ENCODE measurements at regions not wholly inside any gene's neighbourhood (a gene's known extent, or its start where the extent isn't known, plus 50 kb on each side); places are given as distances from the start of the nearest gene placed in this dataset.
"Not testable (repeated sequence)": the region's sequence is repeated elsewhere in the genome, so short reads cannot be mapped to it uniquely, and the experiment has no call there.

DNA sequence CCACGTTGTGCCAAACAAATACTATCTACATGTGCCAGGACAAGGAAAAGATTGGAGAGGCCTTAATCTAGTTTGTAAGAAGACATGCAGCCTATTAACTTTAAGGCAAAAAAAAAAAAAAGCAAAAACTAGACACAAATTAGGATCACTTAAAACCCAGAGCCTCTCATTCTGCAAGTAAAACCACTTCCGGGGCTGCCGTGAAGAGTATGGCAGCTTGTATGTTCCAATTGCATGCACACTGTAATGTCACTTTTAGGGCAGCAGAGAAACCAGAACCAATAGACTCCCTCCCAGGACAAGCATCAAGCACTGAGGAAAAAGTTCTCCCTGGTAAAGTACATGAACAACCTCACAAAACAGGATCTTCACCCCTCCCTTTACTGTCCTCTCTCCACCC is 70.6 kb downstream of the RSL24D1 start:
- DNase-seq (ENCODE audit: low read depth): no peak

DNA sequence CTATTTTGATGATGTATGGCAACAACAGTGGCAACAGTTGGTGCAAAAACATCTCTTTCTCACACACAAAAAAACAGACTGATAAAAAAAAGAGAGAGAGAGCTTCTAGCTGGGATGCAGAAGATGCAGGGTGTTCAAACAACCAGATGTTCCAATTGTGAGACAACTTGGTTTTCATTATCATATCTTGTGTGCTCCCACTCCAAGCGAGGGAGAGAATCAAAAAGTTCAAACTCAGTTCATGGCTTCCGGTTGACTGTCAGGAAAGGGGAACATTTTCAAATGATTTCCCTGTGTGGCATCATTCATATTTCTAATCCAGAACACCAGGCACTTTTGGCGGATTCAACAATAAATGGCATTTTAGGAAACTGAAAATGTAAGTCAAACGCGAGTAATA is 72.1 kb downstream of the RSL24D1 start:
- no peak for DNase-seq (ENCODE audit: low read depth)

DNA sequence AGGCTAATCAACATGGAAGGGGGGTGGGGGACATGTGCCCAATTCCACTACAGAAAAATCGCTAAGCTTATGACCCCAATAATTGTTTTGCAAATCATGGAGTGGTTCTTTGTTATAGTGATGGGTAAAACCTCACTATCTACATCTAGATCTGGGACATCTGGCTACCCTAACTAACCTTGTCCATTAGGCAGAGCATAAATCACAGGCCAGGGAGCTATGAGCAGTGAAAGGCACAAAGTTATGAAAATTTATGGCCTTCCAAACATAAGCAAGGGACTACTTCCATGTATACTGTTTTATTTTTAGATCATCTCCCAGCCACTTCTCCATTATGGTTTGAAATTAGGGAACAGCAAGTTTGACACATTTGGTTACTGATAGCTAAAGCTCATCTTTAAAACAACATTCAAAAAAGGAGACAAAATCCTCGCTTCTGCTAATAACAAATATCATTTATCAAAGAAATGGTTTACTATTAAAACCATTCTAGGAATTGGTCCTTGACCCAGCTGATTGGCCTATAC is 78.3 kb downstream of the RSL24D1 start:
- no peak for DNase-seq (ENCODE audit: low read depth)

DNA sequence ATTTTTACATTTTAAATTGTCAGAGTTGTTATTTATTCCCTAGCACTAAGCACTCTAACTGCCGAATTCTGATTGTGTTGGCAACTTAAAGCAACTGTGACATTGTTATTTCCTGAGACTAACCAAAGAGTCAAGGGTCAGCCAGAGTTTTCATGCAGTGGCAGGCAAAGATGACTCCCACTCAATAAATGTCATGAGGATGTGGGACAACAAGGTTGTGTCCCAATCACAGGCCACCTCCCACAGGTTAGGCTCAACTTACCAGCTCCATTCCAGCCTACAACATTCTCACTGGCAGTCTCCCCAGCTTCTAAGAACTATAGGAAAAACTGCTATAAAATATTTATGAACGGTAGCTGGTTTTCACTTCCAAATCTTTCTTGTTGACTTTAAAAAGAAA is 80.1 kb downstream of the RSL24D1 start:
- DNase-seq (ENCODE audit: low read depth): no peak

DNA sequence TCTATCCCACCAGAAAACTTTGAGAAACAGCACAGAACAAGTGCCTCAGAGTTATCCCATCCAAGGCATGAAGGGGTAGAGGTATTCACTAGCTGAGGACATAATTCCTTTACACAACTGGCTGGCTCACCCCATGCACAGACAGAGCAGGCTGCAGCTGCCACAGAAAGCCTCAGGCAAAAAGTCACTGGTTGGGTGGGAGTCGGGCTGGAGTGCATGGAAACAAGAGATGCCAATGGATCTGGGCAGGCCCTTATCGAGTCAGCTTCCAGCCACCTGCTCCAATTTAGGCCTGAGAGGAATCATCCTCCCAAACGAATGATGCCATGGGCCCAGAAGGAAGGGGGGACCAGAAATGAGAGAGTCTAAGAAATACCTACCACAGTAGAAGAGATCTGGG is 83.0 kb downstream of the RSL24D1 start:
- no peak for DNase-seq (ENCODE audit: low read depth)

DNA sequence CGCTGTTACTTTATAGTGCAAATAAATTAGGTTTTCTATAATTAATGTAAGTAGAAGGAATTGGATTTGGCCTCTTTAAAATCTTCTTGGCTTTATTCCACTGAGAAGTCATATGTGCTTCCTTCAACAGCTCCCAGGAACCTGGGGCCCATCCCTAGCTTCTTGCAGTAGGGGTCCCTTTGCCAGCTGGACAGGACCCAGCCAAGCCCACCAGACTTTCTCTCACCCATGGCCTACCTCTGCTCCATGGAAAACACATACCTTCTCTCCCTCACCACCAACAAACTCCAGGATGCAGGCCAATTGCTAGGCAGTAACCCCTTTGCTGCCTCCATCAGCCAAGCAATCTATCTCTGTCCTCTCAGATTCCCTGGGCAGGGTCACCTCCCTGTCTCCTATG is 84.0 kb downstream of the RSL24D1 start:
- no peak for DNase-seq (ENCODE audit: low read depth)

DNA sequence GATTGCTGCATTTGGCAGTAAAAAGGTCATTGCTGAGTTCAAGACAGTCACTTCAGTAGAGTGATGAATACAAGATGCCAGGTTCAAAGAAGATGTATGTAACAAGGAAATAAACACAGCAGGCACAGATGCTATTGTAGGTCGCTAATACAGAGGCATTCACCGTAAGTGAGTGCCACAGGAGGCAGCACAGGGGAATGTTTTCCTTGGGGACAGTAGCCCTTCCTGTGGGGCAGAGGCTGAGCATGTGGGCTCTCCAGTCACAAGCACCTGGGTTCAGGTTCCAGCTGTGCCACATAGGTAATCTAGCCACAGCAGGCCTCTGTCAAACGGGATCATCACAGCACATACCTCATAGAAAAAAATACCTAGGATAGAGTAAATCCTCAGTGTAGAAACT is 86.3 kb downstream of the RSL24D1 start:
- no peak for DNase-seq (ENCODE audit: low read depth)

DNA sequence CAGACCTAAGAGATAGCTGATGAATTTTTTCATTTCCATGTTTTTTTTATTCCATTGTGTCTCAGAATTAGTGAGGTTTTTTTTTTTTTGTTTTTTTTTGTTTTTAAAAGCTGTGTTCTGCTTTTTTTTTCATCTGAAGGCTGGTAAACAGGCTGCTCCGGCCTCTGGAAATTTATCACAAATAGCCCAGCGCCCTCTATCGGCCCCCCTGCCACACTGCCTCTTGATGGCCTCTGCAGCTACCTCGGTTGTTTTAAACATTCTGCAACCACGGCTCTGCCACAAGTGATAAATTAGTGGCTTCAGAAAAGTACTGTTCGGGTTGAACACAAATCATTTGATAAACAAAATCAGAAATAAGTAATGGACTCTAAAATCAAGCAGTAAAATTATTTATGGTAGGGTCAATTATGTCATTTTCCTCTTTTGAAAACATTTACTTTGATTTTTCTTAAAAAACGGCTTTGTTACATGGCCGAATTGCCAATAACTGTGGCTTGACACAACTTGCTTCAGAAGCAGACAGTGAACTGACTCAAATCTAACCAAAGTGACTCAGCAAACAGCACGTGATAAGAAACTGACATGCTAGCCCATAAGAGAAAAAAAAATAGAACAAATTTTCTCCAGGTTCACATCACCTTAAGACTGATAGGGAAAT is 87.8 kb downstream of the RSL24D1 start:
- DNase-seq (ENCODE audit: low read depth): peak; percentile 22

DNA sequence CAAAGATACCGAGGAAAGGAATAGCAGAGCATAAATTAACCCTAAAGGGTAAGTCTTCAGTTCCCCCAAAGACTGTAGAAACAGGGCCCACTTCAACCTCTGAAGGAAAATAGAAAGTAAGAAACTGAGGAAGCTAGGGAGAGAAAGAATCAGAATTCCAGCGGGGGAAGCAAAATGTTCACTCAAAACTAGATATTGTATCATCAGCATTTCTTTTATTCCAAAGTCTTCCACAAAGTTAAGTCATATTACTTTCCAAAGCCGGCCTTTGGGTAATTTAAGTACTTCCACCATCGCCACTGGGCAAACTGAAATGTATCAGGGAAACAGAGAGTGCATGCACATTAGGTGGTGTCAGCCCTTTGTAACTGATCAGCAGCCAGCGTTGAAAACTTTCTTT is 88.3 kb downstream of the RSL24D1 start:
- DNase-seq (ENCODE audit: low read depth): no peak

DNA sequence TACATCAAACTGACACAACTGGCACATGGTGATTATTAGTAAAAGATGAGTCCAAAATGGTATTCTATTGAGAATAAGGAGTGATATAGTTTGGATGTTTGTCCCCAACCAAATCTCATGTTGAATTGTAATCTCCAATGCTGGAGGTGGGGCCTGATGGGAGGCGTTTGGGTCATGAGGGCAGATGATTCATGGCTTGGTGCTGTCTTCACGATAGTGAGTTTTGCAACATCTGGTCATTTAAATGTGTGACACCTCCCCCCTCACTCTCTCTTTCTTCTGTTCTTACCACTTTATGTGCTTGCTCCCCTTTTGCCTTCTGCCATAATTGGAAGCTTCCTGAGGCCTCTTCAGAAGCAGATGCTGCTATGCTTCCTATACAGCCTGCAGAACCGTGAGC is 90.6 kb downstream of the RSL24D1 start:
- no peak for DNase-seq (ENCODE audit: low read depth)

DNA sequence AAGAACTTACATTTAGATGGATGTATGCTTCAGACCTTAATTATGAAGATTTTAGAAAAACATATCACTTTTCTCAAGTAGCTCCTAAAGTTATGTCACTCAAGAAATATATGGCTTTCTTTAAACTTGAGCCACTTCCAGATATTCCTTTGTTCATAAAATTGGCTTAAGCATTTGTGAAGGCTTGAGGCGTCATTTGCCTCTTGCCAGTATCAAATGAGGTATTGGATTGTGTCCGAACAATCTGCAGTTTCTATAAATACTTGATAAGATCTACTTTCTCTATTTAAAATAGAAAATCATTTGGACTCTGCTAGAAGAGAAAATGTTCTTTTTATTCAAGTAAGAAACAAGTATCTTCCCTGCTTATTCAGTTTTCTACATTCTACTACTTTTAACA is 102.6 kb downstream of the RSL24D1 start:
- no peak for DNase-seq (ENCODE audit: low read depth)

DNA sequence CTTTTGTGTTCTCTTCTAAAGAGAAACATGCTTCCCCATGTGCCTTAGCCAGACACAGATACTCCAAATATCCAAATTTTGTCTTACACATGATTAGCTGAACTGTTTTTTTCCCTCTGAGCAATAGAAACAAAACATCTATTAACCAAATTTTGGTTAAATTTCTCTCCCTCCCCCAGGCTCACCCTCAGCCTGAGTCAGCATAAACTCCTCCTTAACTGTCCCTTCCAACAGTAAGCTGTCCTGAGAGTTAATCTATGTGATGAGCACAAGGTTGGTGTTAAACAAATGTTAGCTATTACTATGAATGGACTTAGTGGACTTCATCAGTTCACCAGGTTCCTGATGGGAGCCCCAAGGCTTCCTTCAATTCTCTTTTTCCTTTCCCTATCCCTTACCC is 108.5 kb downstream of the RSL24D1 start:
- DNase-seq (ENCODE audit: low read depth): no peak

DNA sequence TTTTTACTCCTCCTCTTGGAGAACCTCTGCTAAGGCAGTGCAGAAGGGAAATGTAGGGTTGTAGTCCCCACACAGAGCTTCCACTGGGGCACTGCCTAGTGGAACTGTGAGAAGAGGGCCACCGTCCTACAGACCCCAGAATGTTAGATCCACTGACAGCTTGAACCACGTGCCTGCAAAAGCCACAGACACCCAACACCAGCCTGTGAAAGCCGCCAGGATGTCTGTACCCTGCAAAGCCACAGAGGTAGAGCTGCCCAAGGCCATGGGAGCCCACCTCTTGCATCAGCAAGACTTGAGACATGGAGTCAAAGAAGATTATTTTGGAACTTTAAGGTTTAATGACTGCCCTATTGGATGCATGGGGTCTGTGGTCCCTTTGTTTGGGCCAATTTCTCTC is 112.1 kb downstream of the RSL24D1 start:
- no peak for DNase-seq (ENCODE audit: low read depth)

DNA sequence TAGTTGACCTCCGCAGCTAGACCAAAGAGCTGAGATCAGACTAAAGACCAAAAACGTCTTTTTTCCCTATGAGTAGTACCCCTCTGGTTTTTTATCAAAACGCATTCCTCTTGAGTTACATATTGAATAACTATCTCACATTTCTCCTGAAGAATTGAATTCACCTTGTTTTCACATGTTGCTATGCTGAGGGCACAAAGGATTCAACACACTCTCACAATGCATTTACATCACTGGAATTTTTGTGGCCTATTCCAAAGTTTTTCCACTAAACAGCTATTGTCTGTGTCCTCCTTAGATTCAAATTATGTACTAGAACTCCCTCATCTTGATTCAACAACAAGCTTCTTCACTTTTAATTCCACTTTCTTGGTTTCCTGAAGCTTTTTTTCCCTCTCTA is 112.5 kb downstream of the RSL24D1 start:
- DNase-seq (ENCODE audit: low read depth): no peak

DNA sequence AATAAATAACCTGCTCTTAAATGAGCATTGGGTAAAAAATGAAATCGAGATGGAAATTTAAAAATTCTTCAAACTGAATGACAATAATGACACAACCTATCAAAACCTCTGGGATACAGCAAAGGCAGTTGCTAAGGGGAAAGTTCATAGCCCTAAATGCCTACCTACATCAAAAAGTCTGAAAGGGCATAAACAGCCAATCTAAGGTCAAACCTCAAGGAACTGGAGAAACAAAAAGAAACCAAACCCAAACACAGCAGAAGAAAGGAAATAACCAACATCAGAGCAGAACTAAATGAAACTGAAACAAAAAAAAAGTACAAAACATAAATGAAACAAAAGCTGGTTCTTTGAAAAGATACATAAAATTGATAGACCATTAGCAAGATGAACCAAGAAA is 119.7 kb downstream of the RSL24D1 start:
- not testable (repeated sequence) for DNase-seq (ENCODE audit: low read depth)

DNA sequence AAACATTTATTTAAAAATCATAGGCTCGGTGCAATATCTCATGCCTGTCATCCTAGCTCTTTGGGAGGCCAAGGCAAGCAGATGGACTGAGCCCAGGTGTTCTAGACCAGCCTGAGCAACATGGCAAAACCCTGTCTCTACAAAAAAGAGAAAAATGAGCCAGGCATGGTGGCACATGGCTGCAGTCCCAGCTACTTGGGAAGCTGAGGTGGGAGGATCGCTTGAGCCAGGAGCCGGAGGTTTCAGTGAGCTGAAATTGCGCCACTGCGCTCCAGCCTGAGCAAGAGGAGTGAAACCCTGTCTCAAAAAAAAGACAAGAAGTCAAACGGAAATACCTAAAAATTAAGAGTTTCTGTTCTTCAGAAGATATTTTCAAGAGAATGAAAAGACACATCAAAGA is 122.3 kb downstream of the RSL24D1 start:
- no peak for DNase-seq (ENCODE audit: low read depth)

DNA sequence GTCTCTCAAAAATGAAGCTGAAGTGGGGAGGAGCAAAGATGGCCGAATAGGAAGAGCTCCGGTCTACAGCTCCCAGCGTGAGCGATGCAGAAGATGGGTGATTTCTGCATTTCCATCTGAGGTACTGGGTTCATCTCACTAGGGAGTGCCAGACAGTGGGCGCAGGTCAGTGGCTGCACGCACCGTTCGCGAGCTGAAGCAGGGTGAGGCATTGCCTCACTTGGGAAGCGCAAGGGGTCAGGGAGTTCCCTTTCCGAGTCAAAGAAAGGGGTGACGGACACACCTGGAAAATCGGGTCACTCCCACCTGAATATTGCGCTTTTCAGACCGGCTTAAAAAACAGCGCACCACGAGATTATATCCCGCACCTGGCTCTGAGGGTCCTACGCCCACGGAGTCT is 132.8 kb downstream of the RSL24D1 start:
- DNase-seq (ENCODE audit: low read depth): not testable (repeated sequence)

DNA sequence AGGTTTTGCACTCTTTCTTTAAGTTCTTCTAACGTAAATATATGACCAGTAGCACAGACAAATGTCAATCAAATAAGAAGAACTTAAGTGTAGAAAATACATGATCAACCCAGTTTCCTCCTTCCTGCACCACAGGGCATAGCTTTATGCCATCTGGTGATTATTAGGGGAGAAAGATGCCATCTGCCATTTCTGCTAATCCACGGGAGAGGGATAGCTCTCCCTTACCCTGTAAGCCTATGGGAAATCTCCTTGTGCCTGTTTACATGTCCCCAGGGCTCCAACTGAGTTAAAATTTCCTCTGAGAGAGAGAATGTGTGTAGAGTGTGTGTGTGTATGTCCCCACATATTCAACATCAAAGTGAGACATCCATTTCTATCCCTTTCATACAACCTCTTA is 135.9 kb downstream of the RSL24D1 start:
- DNase-seq (ENCODE audit: low read depth): no peak

DNA sequence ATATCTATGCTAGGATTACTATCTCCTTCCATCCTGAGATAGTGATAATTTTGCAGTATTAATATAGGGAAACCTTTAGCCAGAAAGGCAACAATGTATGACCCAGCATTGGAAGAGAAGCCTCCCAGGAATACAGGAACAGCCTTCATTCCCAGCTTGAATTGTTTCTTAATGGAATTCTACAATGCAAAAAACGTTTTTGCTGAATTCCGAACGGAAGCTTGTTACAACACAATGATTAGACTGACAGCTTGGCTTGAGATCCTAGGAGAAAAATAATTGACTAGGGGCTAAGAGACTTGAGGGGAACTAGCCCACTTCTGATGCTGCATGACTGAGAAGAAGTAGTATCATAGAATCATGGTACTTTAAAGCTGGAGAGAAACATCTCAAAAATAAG is 140.2 kb downstream of the RSL24D1 start:
- DNase-seq (ENCODE audit: low read depth): no peak

DNA sequence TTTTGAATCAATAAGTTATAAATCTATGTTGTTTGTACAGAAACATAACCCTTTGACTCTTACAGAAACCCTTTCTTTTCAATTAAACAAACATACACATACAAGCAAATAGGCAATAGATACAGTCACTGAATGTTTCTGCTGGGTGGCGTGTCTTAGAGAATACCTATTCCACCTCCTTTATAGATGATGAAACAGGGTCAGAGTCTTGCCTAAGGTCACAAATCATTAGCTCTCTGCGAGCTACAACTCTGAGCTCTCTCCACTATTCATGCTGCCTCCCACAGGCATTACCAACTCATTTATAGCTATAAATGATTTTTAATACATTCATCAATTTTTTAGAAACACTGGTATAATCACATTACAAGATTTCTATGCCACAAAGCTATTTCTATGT is 152.6 kb downstream of the RSL24D1 start:
- DNase-seq (ENCODE audit: low read depth): no peak

DNA sequence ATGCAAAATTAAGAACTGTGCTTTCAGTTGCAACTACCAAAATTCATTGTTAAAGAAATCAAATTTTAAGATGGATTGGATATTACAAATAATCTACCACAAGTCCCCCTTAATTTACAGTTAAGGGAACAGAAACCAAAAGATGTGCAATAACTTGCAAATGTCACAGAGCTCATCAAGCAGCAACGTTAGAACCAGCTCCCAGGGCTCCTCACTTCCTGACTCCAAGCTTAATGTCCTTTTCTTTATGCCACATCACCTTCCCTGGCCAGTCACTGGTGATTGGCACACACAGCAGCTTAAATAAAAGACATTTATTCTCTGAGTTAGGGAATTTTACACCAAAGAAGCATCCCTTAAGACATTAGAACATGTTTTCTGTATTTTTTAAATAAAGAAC is 159.7 kb downstream of the RSL24D1 start:
- no peak for DNase-seq (ENCODE audit: low read depth)

DNA sequence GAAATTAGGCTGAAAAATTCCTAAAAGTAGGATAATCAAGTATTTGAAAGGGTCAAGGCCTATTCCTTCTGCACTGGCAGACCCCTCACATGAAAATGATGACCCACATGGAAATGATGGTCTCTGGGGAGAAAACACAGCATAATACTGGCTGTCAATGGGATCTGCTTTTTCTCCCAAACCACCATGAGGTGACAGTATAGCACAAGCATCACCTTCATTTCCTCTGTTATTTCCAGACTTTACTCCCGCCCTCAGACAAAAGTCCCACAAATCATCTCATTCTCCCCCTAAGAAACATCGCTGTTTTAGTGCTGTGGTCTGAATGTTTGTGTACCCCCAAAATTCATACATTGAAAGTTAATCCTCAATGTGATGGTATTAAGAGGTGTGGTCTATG is 161.0 kb downstream of the RSL24D1 start:
- DNase-seq (ENCODE audit: low read depth): no peak

DNA sequence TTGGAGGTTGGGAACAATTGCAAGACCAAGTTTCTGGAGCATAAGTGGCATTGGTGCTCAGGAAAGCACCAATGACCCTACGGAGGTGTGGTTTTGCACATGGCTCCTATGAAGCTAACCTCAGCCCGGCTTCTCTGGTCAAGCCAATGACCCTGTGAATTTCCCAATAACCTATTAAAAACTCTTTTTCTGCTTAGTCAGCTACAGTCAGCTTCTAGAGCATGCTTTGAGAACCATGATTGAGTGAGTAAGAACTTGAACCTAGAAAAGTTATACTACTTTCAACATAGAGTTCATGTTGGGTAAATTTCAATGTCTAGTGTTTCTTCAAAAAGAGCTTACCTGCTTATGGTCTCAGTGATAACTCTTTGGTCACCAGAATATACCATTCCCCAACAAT is 163.2 kb downstream of the RSL24D1 start:
- DNase-seq (ENCODE audit: low read depth): no peak

DNA sequence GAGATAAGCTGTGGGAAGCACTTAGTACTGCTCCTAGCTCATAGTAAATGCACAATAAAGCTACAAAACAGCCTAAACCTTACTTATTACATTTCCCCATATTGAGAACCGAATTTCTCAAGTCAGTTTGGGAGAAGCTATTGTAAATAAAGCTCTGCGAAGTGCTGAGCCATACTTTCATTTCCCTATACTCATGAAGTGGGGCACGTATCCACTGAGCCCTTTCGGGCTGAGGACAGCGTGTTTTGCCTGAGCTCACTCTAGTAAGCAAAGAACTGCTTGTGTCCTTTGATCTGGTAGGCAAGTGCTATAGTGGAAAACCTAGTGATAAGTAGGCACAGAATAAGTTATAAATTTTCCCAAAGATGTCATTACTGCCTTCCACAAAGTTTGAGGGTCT is 165.0 kb downstream of the RSL24D1 start:
- no peak for DNase-seq (ENCODE audit: low read depth)

DNA sequence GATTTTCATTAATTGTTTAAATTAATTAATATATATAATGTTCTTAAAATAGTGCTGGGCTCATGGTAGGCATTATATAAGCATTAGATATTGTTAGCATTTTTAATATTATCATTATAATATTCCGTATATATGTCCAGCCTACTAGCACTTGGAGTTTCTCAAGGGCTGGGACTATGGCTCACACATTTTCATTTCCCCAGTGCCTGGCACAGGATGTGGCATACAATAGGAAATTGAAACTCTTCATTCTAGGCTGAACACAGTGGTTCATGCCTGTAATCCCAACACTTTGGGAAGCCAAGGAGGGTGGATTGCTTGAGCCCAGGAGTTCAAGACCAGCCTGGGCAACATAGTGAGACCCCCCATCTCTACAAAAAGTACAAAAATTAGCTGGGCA is 170.4 kb downstream of the RSL24D1 start:
- DNase-seq (ENCODE audit: low read depth): no peak
